HepG2 (cell line): ENCODE measurements at regions not wholly inside any gene's neighbourhood (a gene's known extent, or its start where the extent isn't known, plus 50 kb on each side); places are given as distances from the start of the nearest gene placed in this dataset.

ENCODE experiments used
- EP300 ChIP-seq, 3 experiments: sonication (generic) in 1 of 3; formaldehyde crosslinking in 1 of 3; IDR thresholded peaks; 2 replicates each; pipeline versions ENCODE4 v1.5.1 to v1.6.1; 2011 to 2020; ENCODE audit warnings: low read depth in 2 of 3, low read length in 2 of 3, borderline replicate concordance in 1 of 3, improper control_type of control experiment in 1 of 3, mild to moderate bottlenecking in 1 of 3, missing genetic modification reagents in 1 of 3, moderate library complexity in 1 of 3
- FOSL2 ChIP-seq: sonication (generic); formaldehyde crosslinking; IDR thresholded peaks from 2 replicates; pipeline ENCODE4 v1.4.0; 2020; ENCODE audit warnings: missing genetic modification reagents
- GATAD2A ChIP-seq: IDR thresholded peaks from 2 replicates; pipeline ENCODE4 v1.6.1; 2016
- GZF1 ChIP-seq: sonication (generic); formaldehyde crosslinking; IDR thresholded peaks from 2 replicates; pipeline ENCODE4 v1.5.1; 2020; ENCODE audit warnings: mild to moderate bottlenecking, missing genetic modification reagents
- HMG20B ChIP-seq: conservative IDR thresholded peaks from 2 replicates; pipeline ENCODE4 v1.6.1; 2016; ENCODE audit warnings: missing genetic modification reagents, missing compliant biosample characterization
- LCORL ChIP-seq, 2 experiments: fragments of 450-650 bp in 1 of 2; sonication (generic) in 1 of 2; formaldehyde crosslinking in 1 of 2; IDR thresholded peaks; 2 replicates each; pipeline versions ENCODE4 v1.5.0 to v1.6.1; 2017 to 2020; ENCODE audit warnings: antibody characterized with exemption in 1 of 2, missing genetic modification reagents in 1 of 2
- NAIF1 ChIP-seq: sonication (generic); formaldehyde crosslinking; IDR thresholded peaks from 2 replicates; pipeline ENCODE4 v1.5.0; 2020; ENCODE audit warnings: mild to moderate bottlenecking, missing genetic modification reagents, borderline replicate concordance
- PHF5A ChIP-seq: IDR thresholded peaks from one replicate; pipeline ENCODE4 v1.6.1; 2018; ENCODE audit warnings: low read depth, missing genetic modification reagents; ENCODE audit not compliant: unreplicated experiment
- PPARG ChIP-seq: conservative IDR thresholded peaks from 2 replicates; pipeline ENCODE4 v1.6.1; 2016; ENCODE audit warnings: missing biosample characterization, missing genetic modification reagents
- SETDB1 ChIP-seq: sonication (generic); formaldehyde crosslinking; IDR thresholded peaks from 2 replicates; pipeline ENCODE4 v1.5.1; 2020; ENCODE audit warnings: missing genetic modification reagents, mild to moderate bottlenecking, borderline replicate concordance
- ZKSCAN8 ChIP-seq: IDR thresholded peaks from 2 replicates; pipeline ENCODE4 v1.6.1; 2016; ENCODE audit warnings: borderline replicate concordance, missing genetic modification reagents, missing compliant biosample characterization
- ZNF253 ChIP-seq: sonication (generic); formaldehyde crosslinking; IDR thresholded peaks from 2 replicates; pipeline ENCODE4 v1.8.0; 2022; ENCODE audit warnings: mild to moderate bottlenecking, missing genetic modification reagents, borderline replicate concordance
- ZNF619 ChIP-seq: sonication (generic); formaldehyde crosslinking; IDR thresholded peaks from 2 replicates; pipeline ENCODE4 v1.4.0; 2020; ENCODE audit warnings: mild to moderate bottlenecking, missing genetic modification reagents
- ZSCAN29 ChIP-seq: sonication (generic); formaldehyde crosslinking; conservative IDR thresholded peaks from 2 replicates; pipeline ENCODE4 v1.4.0; 2020; ENCODE audit warnings: mild to moderate bottlenecking, missing genetic modification reagents
- TF ChIP-seq, protein P1 (sequence below): sonication (generic); formaldehyde crosslinking; conservative IDR thresholded peaks from 2 replicates; pipeline ENCODE4 v1.5.0; 2020; ENCODE audit warnings: missing genetic modification reagents
- TF ChIP-seq, protein P2 (sequence below): sonication (generic); formaldehyde crosslinking; IDR thresholded peaks from 2 replicates; pipeline ENCODE4 v1.4.0; 2020; ENCODE audit warnings: missing genetic modification reagents
- TF ChIP-seq, protein P3 (sequence below): sonication (generic); formaldehyde crosslinking; IDR thresholded peaks from 2 replicates; pipeline ENCODE4 v1.5.1; 2020; ENCODE audit warnings: mild to moderate bottlenecking, missing genetic modification reagents
- TF ChIP-seq, protein P4 (sequence below): sonication (generic); formaldehyde crosslinking; IDR thresholded peaks from 2 replicates; pipeline ENCODE4 v1.5.1; 2020; ENCODE audit warnings: missing genetic modification reagents, mild to moderate bottlenecking, borderline replicate concordance
- TF ChIP-seq, protein P5 (sequence below): sonication (generic); formaldehyde crosslinking; conservative IDR thresholded peaks from 2 replicates; pipeline ENCODE4 v1.8.0; 2022; ENCODE audit warnings: low read depth, missing genetic modification reagents

DNA sequence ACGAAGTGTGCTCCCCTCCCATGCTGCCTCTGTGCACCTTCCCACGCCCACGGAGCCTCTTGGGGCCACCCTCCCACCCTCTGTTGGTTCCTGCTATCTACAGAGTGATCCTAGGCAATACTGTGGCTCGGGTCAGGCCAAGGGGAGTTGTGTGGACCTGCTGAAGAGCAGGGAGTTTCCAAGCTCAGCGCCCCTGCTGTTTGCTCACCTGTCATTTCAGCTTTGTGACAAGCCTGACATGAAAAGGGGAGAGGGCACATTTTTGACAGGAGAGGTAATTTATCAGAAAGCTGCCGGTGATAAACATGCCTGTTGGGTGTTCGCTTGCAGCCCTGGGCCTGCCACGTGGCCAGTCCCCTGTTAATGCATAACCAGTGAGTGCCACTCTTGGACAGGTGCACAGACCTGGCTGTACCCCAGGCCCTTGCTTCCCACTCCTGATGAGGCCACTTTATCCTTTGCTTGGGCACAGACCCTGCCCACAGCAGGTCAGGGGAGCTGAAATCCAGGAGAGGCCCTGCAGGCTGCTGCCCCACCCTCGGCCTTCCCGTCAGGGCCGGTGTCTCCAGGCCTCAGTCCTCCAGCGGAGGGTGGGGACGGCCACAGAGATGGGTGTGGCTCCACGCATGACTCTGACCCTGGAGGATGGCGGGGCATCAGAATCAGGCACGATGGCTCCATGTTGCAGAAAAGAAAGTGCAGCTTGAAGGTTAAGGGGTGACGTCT, 201.5 kb upstream of the GPR12 start (continued):
- TF ChIP-seq, protein P1, sequence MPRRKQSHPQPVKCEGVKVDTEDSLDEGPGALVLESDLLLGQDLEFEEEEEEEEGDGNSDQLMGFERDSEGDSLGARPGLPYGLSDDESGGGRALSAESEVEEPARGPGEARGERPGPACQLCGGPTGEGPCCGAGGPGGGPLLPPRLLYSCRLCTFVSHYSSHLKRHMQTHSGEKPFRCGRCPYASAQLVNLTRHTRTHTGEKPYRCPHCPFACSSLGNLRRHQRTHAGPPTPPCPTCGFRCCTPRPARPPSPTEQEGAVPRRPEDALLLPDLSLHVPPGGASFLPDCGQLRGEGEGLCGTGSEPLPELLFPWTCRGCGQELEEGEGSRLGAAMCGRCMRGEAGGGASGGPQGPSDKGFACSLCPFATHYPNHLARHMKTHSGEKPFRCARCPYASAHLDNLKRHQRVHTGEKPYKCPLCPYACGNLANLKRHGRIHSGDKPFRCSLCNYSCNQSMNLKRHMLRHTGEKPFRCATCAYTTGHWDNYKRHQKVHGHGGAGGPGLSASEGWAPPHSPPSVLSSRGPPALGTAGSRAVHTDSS = no peak; the same call in 1 of the 2 replicates
- peak; percentile 41; the same call in 1 of the 2 replicates for TF ChIP-seq FOSL2
- TF ChIP-seq, protein P2, sequence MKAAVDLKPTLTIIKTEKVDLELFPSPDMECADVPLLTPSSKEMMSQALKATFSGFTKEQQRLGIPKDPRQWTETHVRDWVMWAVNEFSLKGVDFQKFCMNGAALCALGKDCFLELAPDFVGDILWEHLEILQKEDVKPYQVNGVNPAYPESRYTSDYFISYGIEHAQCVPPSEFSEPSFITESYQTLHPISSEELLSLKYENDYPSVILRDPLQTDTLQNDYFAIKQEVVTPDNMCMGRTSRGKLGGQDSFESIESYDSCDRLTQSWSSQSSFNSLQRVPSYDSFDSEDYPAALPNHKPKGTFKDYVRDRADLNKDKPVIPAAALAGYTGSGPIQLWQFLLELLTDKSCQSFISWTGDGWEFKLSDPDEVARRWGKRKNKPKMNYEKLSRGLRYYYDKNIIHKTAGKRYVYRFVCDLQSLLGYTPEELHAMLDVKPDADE (CRISPR knock-in tag) = no peak
- TF ChIP-seq ZSCAN29 (CRISPR knock-in tag) = peak; percentile 54; the same call in 1 of the 2 replicates
- no peak for TF ChIP-seq ZNF253 (CRISPR knock-in tag)
- TF ChIP-seq SETDB1 (CRISPR knock-in tag) = no peak
- TF ChIP-seq GATAD2A = peak; percentile 44
- no peak for TF ChIP-seq ZNF619 (CRISPR knock-in tag)
- TF ChIP-seq, protein P3, sequence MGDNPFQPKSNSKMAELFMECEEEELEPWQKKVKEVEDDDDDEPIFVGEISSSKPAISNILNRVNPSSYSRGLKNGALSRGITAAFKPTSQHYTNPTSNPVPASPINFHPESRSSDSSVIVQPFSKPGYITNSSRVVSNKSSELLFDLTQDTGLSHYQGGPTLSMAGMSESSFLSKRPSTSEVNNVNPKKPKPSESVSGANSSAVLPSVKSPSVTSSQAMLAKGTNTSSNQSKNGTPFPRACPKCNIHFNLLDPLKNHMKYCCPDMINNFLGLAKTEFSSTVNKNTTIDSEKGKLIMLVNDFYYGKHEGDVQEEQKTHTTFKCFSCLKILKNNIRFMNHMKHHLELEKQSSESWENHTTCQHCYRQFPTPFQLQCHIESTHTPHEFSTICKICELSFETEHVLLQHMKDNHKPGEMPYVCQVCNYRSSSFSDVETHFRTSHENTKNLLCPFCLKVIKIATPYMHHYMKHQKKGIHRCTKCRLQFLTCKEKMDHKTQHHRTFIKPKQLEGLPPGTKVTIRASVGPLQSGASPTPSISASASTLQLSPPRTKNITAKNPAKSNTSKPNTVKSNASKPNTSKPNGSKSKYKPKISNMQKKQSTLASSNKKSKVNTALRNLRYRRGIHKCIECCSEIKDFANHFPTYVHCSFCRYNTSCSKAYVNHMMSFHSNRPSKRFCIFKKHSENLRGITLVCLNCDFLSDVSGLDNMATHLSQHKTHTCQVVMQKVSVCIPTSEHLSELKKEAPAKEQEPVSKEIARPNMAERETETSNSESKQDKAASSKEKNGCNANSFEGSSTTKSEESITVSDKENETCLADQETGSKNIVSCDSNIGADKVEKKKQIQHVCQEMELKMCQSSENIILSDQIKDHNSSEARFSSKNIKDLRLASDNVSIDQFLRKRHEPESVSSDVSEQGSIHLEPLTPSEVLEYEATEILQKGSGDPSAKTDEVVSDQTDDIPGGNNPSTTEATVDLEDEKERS (CRISPR knock-in tag) = no peak
- TF ChIP-seq ZKSCAN8 (CRISPR knock-in tag) = no peak
- no peak for TF ChIP-seq LCORL (IDR thresholded peaks at IDR 0.05)
- TF ChIP-seq LCORL (CRISPR knock-in tag; IDR thresholded peaks at IDR 0.05) = peak; percentile 94
- TF ChIP-seq HMG20B = peak; percentile 61; the same call in 1 of the 2 replicates
- no peak for TF ChIP-seq PHF5A
- TF ChIP-seq EP300 (IDR thresholded peaks at IDR 0.05; ENCODE audit: low read depth in 2 of 2, low read length in 2 of 2) = peak in 1 of 2 experiments; percentile 71; a peak in 2 of 4 replicates
- TF ChIP-seq EP300 (CRISPR knock-in tag; IDR thresholded peaks at IDR 0.05; ENCODE audit: borderline replicate concordance) = no peak; the same call in 1 of the 2 replicates
- TF ChIP-seq, protein P4, sequence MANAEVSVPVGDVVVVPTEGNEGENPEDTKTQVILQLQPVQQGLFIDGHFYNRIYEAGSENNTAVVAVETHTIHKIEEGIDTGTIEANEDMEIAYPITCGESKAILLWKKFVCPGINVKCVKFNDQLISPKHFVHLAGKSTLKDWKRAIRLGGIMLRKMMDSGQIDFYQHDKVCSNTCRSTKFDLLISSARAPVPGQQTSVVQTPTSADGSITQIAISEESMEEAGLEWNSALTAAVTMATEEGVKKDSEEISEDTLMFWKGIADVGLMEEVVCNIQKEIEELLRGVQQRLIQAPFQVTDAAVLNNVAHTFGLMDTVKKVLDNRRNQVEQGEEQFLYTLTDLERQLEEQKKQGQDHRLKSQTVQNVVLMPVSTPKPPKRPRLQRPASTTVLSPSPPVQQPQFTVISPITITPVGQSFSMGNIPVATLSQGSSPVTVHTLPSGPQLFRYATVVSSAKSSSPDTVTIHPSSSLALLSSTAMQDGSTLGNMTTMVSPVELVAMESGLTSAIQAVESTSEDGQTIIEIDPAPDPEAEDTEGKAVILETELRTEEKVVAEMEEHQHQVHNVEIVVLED = peak; percentile 23; the same call in 1 of the 2 replicates
- TF ChIP-seq, protein P5, sequence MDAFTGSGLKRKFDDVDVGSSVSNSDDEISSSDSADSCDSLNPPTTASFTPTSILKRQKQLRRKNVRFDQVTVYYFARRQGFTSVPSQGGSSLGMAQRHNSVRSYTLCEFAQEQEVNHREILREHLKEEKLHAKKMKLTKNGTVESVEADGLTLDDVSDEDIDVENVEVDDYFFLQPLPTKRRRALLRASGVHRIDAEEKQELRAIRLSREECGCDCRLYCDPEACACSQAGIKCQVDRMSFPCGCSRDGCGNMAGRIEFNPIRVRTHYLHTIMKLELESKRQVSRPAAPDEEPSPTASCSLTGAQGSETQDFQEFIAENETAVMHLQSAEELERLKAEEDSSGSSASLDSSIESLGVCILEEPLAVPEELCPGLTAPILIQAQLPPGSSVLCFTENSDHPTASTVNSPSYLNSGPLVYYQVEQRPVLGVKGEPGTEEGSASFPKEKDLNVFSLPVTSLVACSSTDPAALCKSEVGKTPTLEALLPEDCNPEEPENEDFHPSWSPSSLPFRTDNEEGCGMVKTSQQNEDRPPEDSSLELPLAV = no peak
- no peak for TF ChIP-seq NAIF1 (CRISPR knock-in tag)
- TF ChIP-seq GZF1 (CRISPR knock-in tag) = no peak
- TF ChIP-seq PPARG (CRISPR knock-in tag) = no peak
